ENCODE measurements at regions not wholly inside any gene's neighbourhood (a gene's known extent, or its start where the extent isn't known, plus 50 kb on each side); places are given as distances from the start of the nearest gene placed in this dataset.

DNA sequence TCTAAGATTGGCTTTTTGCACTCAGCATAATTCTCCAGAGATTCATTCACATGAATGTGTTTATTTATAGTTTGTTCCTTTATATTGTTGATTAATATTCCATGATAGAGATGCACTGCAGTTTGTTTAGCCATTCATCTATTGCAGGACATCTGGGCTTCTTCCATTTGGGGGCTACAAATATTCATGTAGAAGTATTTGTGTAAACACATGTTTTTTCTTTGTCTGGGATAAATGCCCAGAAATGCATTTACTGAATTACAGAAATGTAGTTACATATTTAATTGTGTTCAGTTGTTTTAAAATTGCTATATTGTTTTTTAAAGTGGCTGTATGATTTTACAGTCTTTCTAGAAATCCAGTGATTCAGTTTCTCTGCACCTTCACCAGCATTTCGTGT, 635.0 kb downstream of the ZIC1 start:
- H3K36me3 Mint-ChIP-seq (ENCODE audit: low read depth): no peaks in the 10 kb centered on the region
- TF ChIP-seq, protein P1, sequence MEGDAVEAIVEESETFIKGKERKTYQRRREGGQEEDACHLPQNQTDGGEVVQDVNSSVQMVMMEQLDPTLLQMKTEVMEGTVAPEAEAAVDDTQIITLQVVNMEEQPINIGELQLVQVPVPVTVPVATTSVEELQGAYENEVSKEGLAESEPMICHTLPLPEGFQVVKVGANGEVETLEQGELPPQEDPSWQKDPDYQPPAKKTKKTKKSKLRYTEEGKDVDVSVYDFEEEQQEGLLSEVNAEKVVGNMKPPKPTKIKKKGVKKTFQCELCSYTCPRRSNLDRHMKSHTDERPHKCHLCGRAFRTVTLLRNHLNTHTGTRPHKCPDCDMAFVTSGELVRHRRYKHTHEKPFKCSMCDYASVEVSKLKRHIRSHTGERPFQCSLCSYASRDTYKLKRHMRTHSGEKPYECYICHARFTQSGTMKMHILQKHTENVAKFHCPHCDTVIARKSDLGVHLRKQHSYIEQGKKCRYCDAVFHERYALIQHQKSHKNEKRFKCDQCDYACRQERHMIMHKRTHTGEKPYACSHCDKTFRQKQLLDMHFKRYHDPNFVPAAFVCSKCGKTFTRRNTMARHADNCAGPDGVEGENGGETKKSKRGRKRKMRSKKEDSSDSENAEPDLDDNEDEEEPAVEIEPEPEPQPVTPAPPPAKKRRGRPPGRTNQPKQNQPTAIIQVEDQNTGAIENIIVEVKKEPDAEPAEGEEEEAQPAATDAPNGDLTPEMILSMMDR (conservative IDR thresholded peaks at IDR 0.05): no peak
- no peaks in the 10 kb centered on the region for H3K9me3 Mint-ChIP-seq
- H3K27ac Mint-ChIP-seq (ENCODE audit: unreplicated experiment): no peak overlapping the region
- DNase-seq (ENCODE audit: low read depth, low spot score): no peak
- no peaks in the 10 kb centered on the region for H3K27me3 Mint-ChIP-seq (ENCODE audit: low read depth)
- H3K4me1 Mint-ChIP-seq: peaks cover 9% of the 10 kb centered on the region
- no peak overlapping the region for H3K4me3 Mint-ChIP-seq

DNA sequence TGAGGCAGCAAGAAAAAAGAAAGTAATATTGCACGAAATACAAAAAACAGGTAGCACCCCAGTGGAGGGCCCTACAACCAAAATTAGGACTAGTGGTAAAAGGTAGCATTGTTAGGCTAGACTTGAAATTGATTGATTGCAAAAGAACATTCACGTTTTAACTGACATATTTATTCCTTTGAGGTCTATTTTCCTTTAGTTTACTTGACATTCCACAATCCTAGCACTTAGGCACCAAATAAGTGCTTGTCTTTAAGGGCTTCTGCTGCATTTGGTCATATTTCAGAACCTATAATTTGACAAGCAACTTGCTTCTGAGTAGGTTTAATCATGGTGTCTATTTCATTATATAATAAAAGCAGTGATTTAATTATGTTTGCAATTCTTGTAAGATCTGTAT, 642.7 kb upstream of the AGTR1 start:
- no peaks in the 10 kb centered on the region for H3K27me3 Mint-ChIP-seq (ENCODE audit: low read depth)
- H3K9me3 Mint-ChIP-seq: peaks cover 4% of the 10 kb centered on the region
- H3K4me3 Mint-ChIP-seq: no peak overlapping the region

DNA sequence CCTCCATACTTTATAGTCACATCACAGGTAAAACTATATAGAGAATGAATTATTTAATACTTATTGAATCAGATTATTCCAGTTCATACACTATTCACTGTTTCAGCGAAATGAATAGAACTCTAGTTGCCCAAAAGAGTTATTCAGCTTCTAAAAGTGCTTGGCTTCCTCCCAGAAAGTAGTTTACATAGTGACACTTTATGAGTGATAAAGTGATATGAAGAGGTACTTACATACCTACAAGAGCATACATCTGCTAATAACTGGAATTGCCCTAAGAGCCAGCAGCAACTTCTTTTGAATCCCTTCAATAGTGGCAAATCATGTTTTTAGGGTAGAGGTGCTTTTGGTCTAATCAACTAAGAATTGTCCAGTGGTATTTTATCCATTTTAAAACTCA, 635.1 kb upstream of the AGTR1 start:
- no peaks in the 10 kb centered on the region for H3K27me3 Mint-ChIP-seq (ENCODE audit: low read depth)
- H3K36me3 Mint-ChIP-seq (ENCODE audit: low read depth): no peaks in the 10 kb centered on the region
- H3K27ac Mint-ChIP-seq (ENCODE audit: unreplicated experiment): no peak overlapping the region
- TF ChIP-seq, protein P1 (conservative IDR thresholded peaks at IDR 0.05): no peak
- H3K4me3 Mint-ChIP-seq: no peak overlapping the region
- DNase-seq (ENCODE audit: low read depth, low spot score): no peak
- no peaks in the 10 kb centered on the region for H3K9me3 Mint-ChIP-seq
- no peaks in the 10 kb centered on the region for H3K4me1 Mint-ChIP-seq

More for the DNA sequence above, 642.7 kb upstream of the AGTR1 start:
- Mint-ChIP-seq H3K4me1 (no peaks in the 10 kb centered on the region), H3K27ac (ENCODE audit: unreplicated experiment) (no peak overlapping the region), H3K36me3 (ENCODE audit: low read depth) (no peaks in the 10 kb centered on the region)
- no peak for DNase-seq (ENCODE audit: low read depth, low spot score)
- TF ChIP-seq, protein P1 (conservative IDR thresholded peaks at IDR 0.05): no peak

DNA sequence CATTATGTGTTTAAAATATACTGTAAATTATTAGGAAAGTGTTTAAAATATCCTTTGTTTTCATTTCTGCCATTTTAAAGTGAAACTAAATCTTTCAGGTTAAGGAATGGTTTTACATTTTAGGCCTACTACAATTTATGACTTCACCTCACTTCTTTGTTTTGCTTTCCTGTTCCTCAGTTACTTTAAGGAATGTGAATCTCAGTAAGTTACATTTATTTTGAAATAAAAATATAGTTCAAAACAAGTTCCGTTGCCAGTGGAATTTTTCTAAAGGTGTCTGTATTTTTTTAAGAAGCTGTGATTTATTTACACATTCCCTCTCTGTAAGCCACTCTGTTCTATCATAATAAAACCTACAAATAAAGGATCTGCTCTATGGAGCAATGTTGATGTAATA, 630.9 kb upstream of the AGTR1 start:
- no peak overlapping the region for H3K4me3 Mint-ChIP-seq
- H3K36me3 Mint-ChIP-seq (ENCODE audit: low read depth): no peaks in the 10 kb centered on the region
- H3K27me3 Mint-ChIP-seq (ENCODE audit: low read depth): no peaks in the 10 kb centered on the region
- no peaks in the 10 kb centered on the region for H3K9me3 Mint-ChIP-seq
- no peak for DNase-seq (ENCODE audit: low read depth, low spot score)
- no peak overlapping the region for H3K27ac Mint-ChIP-seq (ENCODE audit: unreplicated experiment)
- TF ChIP-seq, protein P1 (conservative IDR thresholded peaks at IDR 0.05): no peak
- no peaks in the 10 kb centered on the region for H3K4me1 Mint-ChIP-seq

DNA sequence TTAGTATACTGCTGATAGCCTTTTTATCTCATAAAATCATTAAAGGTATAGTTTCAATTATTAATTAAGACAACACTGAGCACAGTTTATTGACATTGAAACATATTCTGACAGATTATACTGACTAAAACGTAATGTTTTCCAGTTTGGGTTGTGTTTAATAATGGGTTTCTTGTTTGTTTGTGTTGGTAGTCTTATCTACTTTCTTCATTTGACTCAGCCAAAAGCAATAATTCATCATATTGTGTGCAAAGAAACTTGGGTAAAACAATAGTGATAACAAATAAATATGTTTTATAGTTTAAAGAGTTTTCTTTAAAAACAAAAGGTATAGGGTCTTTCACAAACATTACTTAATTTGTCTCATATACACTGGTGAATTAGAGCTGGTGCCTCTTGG, 629.2 kb upstream of the AGTR1 start:
- DNase-seq (ENCODE audit: low read depth, low spot score): no peak
- H3K27me3 Mint-ChIP-seq (ENCODE audit: low read depth): no peaks in the 10 kb centered on the region
- TF ChIP-seq, protein P1 (conservative IDR thresholded peaks at IDR 0.05): no peak
- H3K27ac Mint-ChIP-seq (ENCODE audit: unreplicated experiment): no peak overlapping the region
- H3K36me3 Mint-ChIP-seq (ENCODE audit: low read depth): no peaks in the 10 kb centered on the region
- no peaks in the 10 kb centered on the region for H3K9me3 Mint-ChIP-seq
- H3K4me1 Mint-ChIP-seq: peaks cover under 1% of the 10 kb centered on the region
- no peak overlapping the region for H3K4me3 Mint-ChIP-seq

DNA sequence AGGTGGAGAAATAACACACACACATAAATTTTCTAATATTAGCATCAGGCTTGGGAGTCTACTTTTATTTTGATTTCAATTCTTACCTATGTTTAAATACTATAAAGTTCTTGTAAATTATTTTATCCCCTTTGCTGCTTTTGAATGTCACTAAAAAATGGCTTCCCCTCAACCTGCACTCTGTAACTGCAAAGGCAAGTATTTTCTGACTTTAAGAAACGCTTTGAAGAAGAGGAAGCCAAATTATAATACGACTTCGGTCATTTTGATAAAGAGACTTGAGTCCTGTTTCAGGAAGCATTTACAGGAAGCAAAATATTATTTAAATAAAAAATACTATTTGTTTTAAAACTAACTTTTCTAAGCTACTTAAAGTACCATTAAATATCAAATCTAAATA, 627.7 kb upstream of the AGTR1 start:
- H3K27me3 Mint-ChIP-seq (ENCODE audit: low read depth): no peaks in the 10 kb centered on the region
- H3K9me3 Mint-ChIP-seq: no peaks in the 10 kb centered on the region
- no peak overlapping the region for H3K4me3 Mint-ChIP-seq
- TF ChIP-seq, protein P1 (conservative IDR thresholded peaks at IDR 0.05): no peak
- H3K4me1 Mint-ChIP-seq: peaks cover 11% of the 10 kb centered on the region
- H3K36me3 Mint-ChIP-seq (ENCODE audit: low read depth): no peaks in the 10 kb centered on the region
- DNase-seq (ENCODE audit: low read depth, low spot score): no peak
- H3K27ac Mint-ChIP-seq (ENCODE audit: unreplicated experiment): no peak overlapping the region

Data from neural crest cell (in vitro differentiated cells).